Body of pancreas (tissue), 4 donors: ENCODE measurements at regions not wholly inside any gene's neighbourhood (a gene's known extent, or its start where the extent isn't known, plus 50 kb on each side); places are given as distances from the start of the nearest gene placed in this dataset.

Experiments
- CTCF ChIP-seq, 7 experiments: fragments of 450-650 bp in 4 of 7; fragments of 200-600 bp in 3 of 7; sonication (generic) in 3 of 7; IDR thresholded peaks; one replicate each; pipeline ENCODE4 v1.5.1; 2016 to 2019; ENCODE audit warnings: antibody characterized with exemption in 7 of 7
- POLR2A ChIP-seq, 3 donors: fragments of 450-650 bp; IDR thresholded peaks; one replicate each; pipeline ENCODE4 v1.6.1; 2016; ENCODE audit warnings: antibody characterized with exemption in 3 of 3, mild to moderate bottlenecking in 2 of 3

GRCh38 chr5:155295111-155295510 lies 281.6 kb downstream of the KIF4B start:
- TF ChIP-seq CTCF (IDR thresholded peaks at IDR 0.05) = no peak
- no peak for TF ChIP-seq POLR2A (IDR thresholded peaks at IDR 0.05)
